ENCODE measurements at regions not wholly inside any gene's neighbourhood (a gene's known extent, or its start where the extent isn't known, plus 50 kb on each side); places are given as distances from the start of the nearest gene placed in this dataset.

GRCh38 chr2:20530520-20530919 is 83.6 kb downstream of the RHOB start:
- no peak overlapping the region for H3K4me3 ChIP-seq (ENCODE audit: low read depth, low read length)
- TF ChIP-seq CTCF (IDR thresholded peaks at IDR 0.05; ENCODE audit: low read depth, low read length), result no peak
- no peaks in the 10 kb centered on the region for H3K36me3 ChIP-seq
- H3K27me3 ChIP-seq (ENCODE audit: insufficient read depth, low read depth, severe bottlenecking), result no peaks in the 10 kb centered on the region
- H3K9me3 ChIP-seq (ENCODE audit: severe bottlenecking), result peaks cover 4% of the 10 kb centered on the region
- no peak for DNase-seq
- no peak overlapping the region for H3K27ac ChIP-seq

- Histone ChIP-seq H3K36me3 (no peaks in the 10 kb centered on the region), H3K27ac (no peak overlapping the region), H3K27me3 (ENCODE audit: insufficient read depth, low read depth, severe bottlenecking) (no peaks in the 10 kb centered on the region), H3K4me3 (ENCODE audit: low read depth, low read length) (no peak overlapping the region), H3K9me3 (ENCODE audit: severe bottlenecking) (peaks cover 4% of the 10 kb centered on the region)
- no peak for TF ChIP-seq CTCF (IDR thresholded peaks at IDR 0.05; ENCODE audit: low read depth, low read length)
- DNase-seq, result no peak
Measured at GRCh38 chr2:20531633-20532262, 84.9 kb downstream of the RHOB start.

- Histone ChIP-seq H3K27ac (no peak overlapping the region), H3K27me3 (ENCODE audit: insufficient read depth, low read depth, severe bottlenecking) (no peaks in the 10 kb centered on the region), H3K36me3 (no peaks in the 10 kb centered on the region), H3K9me3 (ENCODE audit: severe bottlenecking) (peaks cover 3% of the 10 kb centered on the region), H3K4me3 (ENCODE audit: low read depth, low read length) (no peak overlapping the region)
- DNase-seq, result no peak
- no peak for TF ChIP-seq CTCF (IDR thresholded peaks at IDR 0.05; ENCODE audit: low read depth, low read length)
Measured at GRCh38 chr2:20532634-20533437, 86.0 kb downstream of the RHOB start.

- Histone ChIP-seq H3K36me3 (no peaks in the 10 kb centered on the region), H3K4me3 (ENCODE audit: low read depth, low read length) (no peak overlapping the region), H3K27ac (no peak overlapping the region), H3K9me3 (ENCODE audit: severe bottlenecking) (no peaks in the 10 kb centered on the region), H3K27me3 (ENCODE audit: insufficient read depth, low read depth, severe bottlenecking) (no peaks in the 10 kb centered on the region)
- TF ChIP-seq CTCF (IDR thresholded peaks at IDR 0.05; ENCODE audit: low read depth, low read length), result no peak
- no peak for DNase-seq
Measured at GRCh38 chr2:20533993-20534622, 87.2 kb downstream of the RHOB start.

- Histone ChIP-seq H3K27me3 (ENCODE audit: insufficient read depth, low read depth, severe bottlenecking) (no peaks in the 10 kb centered on the region), H3K4me3 (ENCODE audit: low read depth, low read length) (no peak overlapping the region), H3K36me3 (no peaks in the 10 kb centered on the region), H3K27ac (no peak overlapping the region), H3K9me3 (ENCODE audit: severe bottlenecking) (no peaks in the 10 kb centered on the region)
- DNase-seq, result no peak
- TF ChIP-seq CTCF (IDR thresholded peaks at IDR 0.05; ENCODE audit: low read depth, low read length), result no peak
Measured at GRCh38 chr2:20534913-20535801, 88.3 kb downstream of the RHOB start.

Measured in WERI-Rb-1 (cell line).